ENCODE measurements at regions not wholly inside any gene's neighbourhood (a gene's known extent, or its start where the extent isn't known, plus 50 kb on each side); places are given as distances from the start of the nearest gene placed in this dataset.

DNA sequence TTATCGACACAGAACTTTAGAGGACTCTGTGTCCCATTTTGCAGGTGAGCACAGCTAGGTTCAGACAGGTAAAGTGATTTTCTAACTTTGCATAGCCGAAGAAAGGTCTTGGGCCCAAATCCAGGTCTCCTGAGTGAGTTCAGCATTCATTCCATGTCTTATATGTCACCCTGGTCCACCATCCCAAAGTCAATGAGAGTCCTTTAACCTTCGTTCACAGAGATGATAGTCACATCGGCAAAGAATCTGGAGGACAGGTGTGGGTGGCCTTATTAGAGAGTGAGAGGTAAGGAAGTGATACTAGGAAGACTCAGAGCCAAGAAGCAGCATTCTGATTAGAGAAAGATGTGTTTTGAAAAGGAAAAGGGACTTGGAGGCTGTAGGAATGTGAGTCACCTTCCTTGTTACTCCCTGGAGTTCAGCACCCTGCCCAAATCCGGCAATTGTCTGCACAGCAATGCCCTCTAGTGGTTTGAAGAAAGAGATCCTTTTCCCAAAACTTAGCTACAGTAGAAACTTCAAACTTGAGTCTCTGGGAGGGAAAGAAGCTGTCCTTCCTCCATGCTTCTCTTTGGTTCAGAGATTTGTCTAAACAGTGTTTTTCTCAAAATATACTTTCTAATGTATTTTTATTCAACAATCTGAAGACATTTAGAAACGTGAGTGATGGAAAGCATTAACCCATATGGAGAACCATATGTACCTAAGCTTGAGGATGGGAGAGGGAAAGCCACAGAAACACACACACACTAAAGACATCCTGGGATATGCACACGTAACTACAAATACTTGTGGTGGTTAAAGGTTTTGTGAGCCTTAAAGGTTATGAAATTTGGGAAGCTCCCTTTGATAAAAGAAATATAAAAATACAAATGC lies 96.4 kb upstream of the SHISA6 start:
- peaks cover 0 to 11% (median 0%) of the 10 kb centered on the region in 4 donors for H3K27me3 ChIP-seq (ENCODE audit: control insufficient read depth in 4 of 4, insufficient read depth in 4 of 4, low read length in 3 of 4)
- 29% methylated on average over 7 of the region's 7 CpGs for WGBS
- TF ChIP-seq, protein P1, sequence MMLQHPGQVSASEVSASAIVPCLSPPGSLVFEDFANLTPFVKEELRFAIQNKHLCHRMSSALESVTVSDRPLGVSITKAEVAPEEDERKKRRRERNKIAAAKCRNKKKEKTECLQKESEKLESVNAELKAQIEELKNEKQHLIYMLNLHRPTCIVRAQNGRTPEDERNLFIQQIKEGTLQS (IDR thresholded peaks at IDR 0.05), result no peak
- TF ChIP-seq, protein P2, sequence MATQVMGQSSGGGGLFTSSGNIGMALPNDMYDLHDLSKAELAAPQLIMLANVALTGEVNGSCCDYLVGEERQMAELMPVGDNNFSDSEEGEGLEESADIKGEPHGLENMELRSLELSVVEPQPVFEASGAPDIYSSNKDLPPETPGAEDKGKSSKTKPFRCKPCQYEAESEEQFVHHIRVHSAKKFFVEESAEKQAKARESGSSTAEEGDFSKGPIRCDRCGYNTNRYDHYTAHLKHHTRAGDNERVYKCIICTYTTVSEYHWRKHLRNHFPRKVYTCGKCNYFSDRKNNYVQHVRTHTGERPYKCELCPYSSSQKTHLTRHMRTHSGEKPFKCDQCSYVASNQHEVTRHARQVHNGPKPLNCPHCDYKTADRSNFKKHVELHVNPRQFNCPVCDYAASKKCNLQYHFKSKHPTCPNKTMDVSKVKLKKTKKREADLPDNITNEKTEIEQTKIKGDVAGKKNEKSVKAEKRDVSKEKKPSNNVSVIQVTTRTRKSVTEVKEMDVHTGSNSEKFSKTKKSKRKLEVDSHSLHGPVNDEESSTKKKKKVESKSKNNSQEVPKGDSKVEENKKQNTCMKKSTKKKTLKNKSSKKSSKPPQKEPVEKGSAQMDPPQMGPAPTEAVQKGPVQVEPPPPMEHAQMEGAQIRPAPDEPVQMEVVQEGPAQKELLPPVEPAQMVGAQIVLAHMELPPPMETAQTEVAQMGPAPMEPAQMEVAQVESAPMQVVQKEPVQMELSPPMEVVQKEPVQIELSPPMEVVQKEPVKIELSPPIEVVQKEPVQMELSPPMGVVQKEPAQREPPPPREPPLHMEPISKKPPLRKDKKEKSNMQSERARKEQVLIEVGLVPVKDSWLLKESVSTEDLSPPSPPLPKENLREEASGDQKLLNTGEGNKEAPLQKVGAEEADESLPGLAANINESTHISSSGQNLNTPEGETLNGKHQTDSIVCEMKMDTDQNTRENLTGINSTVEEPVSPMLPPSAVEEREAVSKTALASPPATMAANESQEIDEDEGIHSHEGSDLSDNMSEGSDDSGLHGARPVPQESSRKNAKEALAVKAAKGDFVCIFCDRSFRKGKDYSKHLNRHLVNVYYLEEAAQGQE (IDR thresholded peaks at IDR 0.05), result no peak
- peak; percentile 87 to 90 for TF ChIP-seq RAD21 (IDR thresholded peaks at IDR 0.05)
- TF ChIP-seq, protein P3, sequence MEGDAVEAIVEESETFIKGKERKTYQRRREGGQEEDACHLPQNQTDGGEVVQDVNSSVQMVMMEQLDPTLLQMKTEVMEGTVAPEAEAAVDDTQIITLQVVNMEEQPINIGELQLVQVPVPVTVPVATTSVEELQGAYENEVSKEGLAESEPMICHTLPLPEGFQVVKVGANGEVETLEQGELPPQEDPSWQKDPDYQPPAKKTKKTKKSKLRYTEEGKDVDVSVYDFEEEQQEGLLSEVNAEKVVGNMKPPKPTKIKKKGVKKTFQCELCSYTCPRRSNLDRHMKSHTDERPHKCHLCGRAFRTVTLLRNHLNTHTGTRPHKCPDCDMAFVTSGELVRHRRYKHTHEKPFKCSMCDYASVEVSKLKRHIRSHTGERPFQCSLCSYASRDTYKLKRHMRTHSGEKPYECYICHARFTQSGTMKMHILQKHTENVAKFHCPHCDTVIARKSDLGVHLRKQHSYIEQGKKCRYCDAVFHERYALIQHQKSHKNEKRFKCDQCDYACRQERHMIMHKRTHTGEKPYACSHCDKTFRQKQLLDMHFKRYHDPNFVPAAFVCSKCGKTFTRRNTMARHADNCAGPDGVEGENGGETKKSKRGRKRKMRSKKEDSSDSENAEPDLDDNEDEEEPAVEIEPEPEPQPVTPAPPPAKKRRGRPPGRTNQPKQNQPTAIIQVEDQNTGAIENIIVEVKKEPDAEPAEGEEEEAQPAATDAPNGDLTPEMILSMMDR (IDR thresholded peaks at IDR 0.05; ENCODE audit: low read depth, low read length, missing input control), result peak; percentile 62

DNA sequence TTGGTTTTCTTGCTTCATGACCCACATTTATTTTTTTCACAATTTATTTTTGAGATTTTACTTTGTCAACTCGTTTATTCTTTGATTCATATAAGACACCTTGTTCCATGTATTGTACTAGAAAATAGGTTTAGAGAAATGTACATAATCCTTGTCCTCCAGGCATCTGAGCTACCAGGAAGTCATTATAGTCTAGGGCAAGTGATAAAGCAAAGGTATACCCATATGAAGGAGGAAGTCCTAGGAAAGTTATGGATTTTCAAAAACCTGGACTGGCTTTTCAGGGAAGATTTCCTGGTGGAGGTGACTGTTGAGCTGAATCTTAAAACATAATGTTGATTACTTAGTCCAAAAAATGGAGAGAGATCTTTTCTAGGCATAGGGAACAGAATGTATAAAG lies 98.8 kb upstream of the SHISA6 start:
- TF ChIP-seq FOXA1 (IDR thresholded peaks at IDR 0.05) (no peak), JUND (IDR thresholded peaks at IDR 0.05) (no peak), SP1 (IDR thresholded peaks at IDR 0.05) (no peak), HNF4A (conservative IDR thresholded peaks at IDR 0.05) (no peak), FOXA2 (IDR thresholded peaks at IDR 0.05) (no peak)
- TF ChIP-seq, protein P4, sequence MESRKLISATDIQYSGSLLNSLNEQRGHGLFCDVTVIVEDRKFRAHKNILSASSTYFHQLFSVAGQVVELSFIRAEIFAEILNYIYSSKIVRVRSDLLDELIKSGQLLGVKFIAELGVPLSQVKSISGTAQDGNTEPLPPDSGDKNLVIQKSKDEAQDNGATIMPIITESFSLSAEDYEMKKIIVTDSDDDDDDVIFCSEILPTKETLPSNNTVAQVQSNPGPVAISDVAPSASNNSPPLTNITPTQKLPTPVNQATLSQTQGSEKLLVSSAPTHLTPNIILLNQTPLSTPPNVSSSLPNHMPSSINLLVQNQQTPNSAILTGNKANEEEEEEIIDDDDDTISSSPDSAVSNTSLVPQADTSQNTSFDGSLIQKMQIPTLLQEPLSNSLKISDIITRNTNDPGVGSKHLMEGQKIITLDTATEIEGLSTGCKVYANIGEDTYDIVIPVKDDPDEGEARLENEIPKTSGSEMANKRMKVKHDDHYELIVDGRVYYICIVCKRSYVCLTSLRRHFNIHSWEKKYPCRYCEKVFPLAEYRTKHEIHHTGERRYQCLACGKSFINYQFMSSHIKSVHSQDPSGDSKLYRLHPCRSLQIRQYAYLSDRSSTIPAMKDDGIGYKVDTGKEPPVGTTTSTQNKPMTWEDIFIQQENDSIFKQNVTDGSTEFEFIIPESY (IDR thresholded peaks at IDR 0.05), result no peak
- TF ChIP-seq, protein P5, sequence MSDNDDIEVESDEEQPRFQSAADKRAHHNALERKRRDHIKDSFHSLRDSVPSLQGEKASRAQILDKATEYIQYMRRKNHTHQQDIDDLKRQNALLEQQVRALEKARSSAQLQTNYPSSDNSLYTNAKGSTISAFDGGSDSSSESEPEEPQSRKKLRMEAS (IDR thresholded peaks at IDR 0.05), result no peak
- TF ChIP-seq, protein P3 (IDR thresholded peaks at IDR 0.05; ENCODE audit: low read depth, low read length, missing input control), result no peak
- Histone ChIP-seq H3K27ac (ENCODE audit: low read depth in 1 of 2, low read length in 2 of 2) (no peak overlapping the region), H3K4me1 (ENCODE audit: control insufficient read depth in 4 of 4, insufficient read depth in 4 of 4, low read length in 3 of 4) (no peaks in the 10 kb centered on the region), H3K4me3 (ENCODE audit: low read depth in 1 of 3, low read length in 3 of 3) (no peak overlapping the region), H3K9me3 (ENCODE audit: control insufficient read depth in 4 of 4, low read length in 3 of 4) (no peaks in the 10 kb centered on the region), H3K9ac (ENCODE audit: low read depth in 1 of 2, low read length in 2 of 2) (no peak overlapping the region), H3K36me3 (ENCODE audit: control insufficient read depth in 4 of 4, insufficient read depth in 3 of 4, low read depth in 1 of 4, low read length in 3 of 4) (no peaks in the 10 kb centered on the region), H3K27me3 (ENCODE audit: control insufficient read depth in 4 of 4, insufficient read depth in 4 of 4, low read length in 3 of 4) (peaks cover 0 to 9% (median 0%) of the 10 kb centered on the region in 4 donors)
- DNase-seq (ENCODE audit: low spot score), result no peak
- WGBS, result 22% methylated on average over 1 of the region's 1 CpG

More for the DNA sequence above, 96.4 kb upstream of the SHISA6 start:
- no peaks in the 10 kb centered on the region for H3K9me3 ChIP-seq (ENCODE audit: control insufficient read depth in 4 of 4, low read length in 3 of 4)
- DNase-seq (ENCODE audit: low spot score), result no peak
- H3K4me1 ChIP-seq (ENCODE audit: control insufficient read depth in 4 of 4, insufficient read depth in 4 of 4, low read length in 3 of 4), result no peaks in the 10 kb centered on the region
- H3K4me3 ChIP-seq (ENCODE audit: low read depth in 1 of 3, low read length in 3 of 3), result no peak overlapping the region
- no peaks in the 10 kb centered on the region for H3K36me3 ChIP-seq (ENCODE audit: control insufficient read depth in 4 of 4, insufficient read depth in 3 of 4, low read depth in 1 of 4, low read length in 3 of 4)
- no peak overlapping the region for H3K9ac ChIP-seq (ENCODE audit: low read depth in 1 of 2, low read length in 2 of 2)
- no peak overlapping the region for H3K27ac ChIP-seq (ENCODE audit: low read depth in 1 of 2, low read length in 2 of 2)
